CD4-positive, alpha-beta T cell (primary cell): ENCODE measurements at regions not wholly inside any gene's neighbourhood (a gene's known extent, or its start where the extent isn't known, plus 50 kb on each side); places are given as distances from the start of the nearest gene placed in this dataset.

ENCODE experiments used
- ATAC-seq: fragments of 200-7000 bp; cut with Tn5 transposase; one replicate; pipeline ENCODE4 v1.10.0; 2022; ENCODE audit warnings: mild to moderate bottlenecking; ENCODE audit not compliant: poor library complexity
- CTCF ChIA-PET: fragments of 350-600 bp; sonication (Branson Sonifier 250); formaldehyde crosslinking; loops from one replicate; lab custom pipeline; 2021; ENCODE audit warnings: antibody characterized with exemption, inconsistent platforms; lab: Charles Lee
- POLR2A ChIA-PET: fragments of 350-600 bp; sonication (Branson Sonifier 250); formaldehyde crosslinking; loops from one replicate; lab custom pipeline; 2021; ENCODE audit warnings: antibody characterized with exemption, inconsistent platforms; lab: Charles Lee
- DNase-seq, 14 experiments: peaks; one replicate each; pipeline ENCODE4 v3.0.0-alpha.2; 2013 to 2020; ENCODE audit warnings: mixed read lengths in 2 of 14
- H3K27ac ChIP-seq, 2 donors: one replicate each; pipeline versions ENCODE4 v1.5.1 to v1.7.0; 2013; ENCODE audit warnings: low read length in 2 of 2, low read depth in 1 of 2, mild to moderate bottlenecking in 1 of 2
- H3K27me3 ChIP-seq, 2 experiments: 1 replicate in 1 of 2; 2 replicates in 1 of 2; pipeline versions ENCODE4 v1.6.1 to v1.7.0; 2013; ENCODE audit warnings: low read length in 2 of 2, control low read depth in 1 of 2, mild to moderate bottlenecking in 1 of 2, moderate library complexity in 1 of 2; ENCODE audit not compliant: insufficient read depth in 2 of 2, control insufficient read depth in 1 of 2
- H3K36me3 ChIP-seq: one replicate; pipeline ENCODE4 v1.6.1; 2013; ENCODE audit warnings: low read length, control low read depth; ENCODE audit not compliant: insufficient read depth
- H3K4me1 ChIP-seq: one replicate; pipeline ENCODE4 v1.6.1; 2013; ENCODE audit warnings: low read length, control low read depth; ENCODE audit not compliant: insufficient read depth
- H3K4me3 ChIP-seq: one replicate; pipeline ENCODE4 v1.5.1; 2013; ENCODE audit warnings: mild to moderate bottlenecking, low read length, moderate library complexity
- H3K9me3 ChIP-seq, 2 experiments: 1 replicate in 1 of 2; 2 replicates in 1 of 2; pipeline versions ENCODE4 v1.6.1 to v1.7.0; 2013; ENCODE audit warnings: low read length in 2 of 2, mild to moderate bottlenecking in 2 of 2, control low read depth in 1 of 2, moderate library complexity in 1 of 2; ENCODE audit not compliant: control insufficient read depth in 1 of 2, insufficient read depth in 1 of 2
- H3K27ac Mint-ChIP-seq: one replicate; pipeline ENCODE4 v1.8.0; 2020; ENCODE audit warnings: mixed read lengths
- H3K27me3 Mint-ChIP-seq: one replicate; pipeline ENCODE4 v1.8.0; 2021; ENCODE audit warnings: mixed read lengths
- H3K36me3 Mint-ChIP-seq: one replicate; pipeline ENCODE4 v1.8.0; 2021; ENCODE audit warnings: low read depth, mixed read lengths
- H3K4me1 Mint-ChIP-seq: one replicate; pipeline ENCODE4 v1.8.0; 2021; ENCODE audit warnings: low read depth, mixed read lengths
- H3K4me3 Mint-ChIP-seq: one replicate; pipeline ENCODE4 v1.8.0; 2020; ENCODE audit warnings: mild to moderate bottlenecking, mixed read lengths
- H3K9me3 Mint-ChIP-seq: one replicate; pipeline ENCODE4 v1.8.0; 2020; ENCODE audit warnings: mixed read lengths
- intact Hi-C, 2 experiments: fragments of 100-400 bp; cut with DNase I in 1 of 2; cut with micrococcal nuclease in 1 of 2; formaldehyde crosslinking; loops; one replicate each; pipeline versions ENCODE4 v1.15.1 to v1.9.0; 2023 to 2025; cut with DNase I, micrococcal nuclease
- TF ChIP-seq, protein P1 (sequence below): fragments of 200-600 bp; IDR thresholded peaks from one replicate; pipeline ENCODE4 v1.8.0; 2022; ENCODE audit warnings: antibody characterized with exemption, mild to moderate bottlenecking

- POLR2A ChIA-PET = no interaction called here
- Mint-ChIP-seq H3K4me3 (no peak overlapping the region), H3K36me3 (no peaks in the 10 kb centered on the region), H3K9me3 (no peaks in the 10 kb centered on the region), H3K4me1 (peaks cover 32% of the 10 kb centered on the region), H3K27ac (no peak overlapping the region), H3K27me3 (no peaks in the 10 kb centered on the region)
- ATAC-seq (no peak), DNase-seq (no peak)
- TF ChIP-seq, protein P1, sequence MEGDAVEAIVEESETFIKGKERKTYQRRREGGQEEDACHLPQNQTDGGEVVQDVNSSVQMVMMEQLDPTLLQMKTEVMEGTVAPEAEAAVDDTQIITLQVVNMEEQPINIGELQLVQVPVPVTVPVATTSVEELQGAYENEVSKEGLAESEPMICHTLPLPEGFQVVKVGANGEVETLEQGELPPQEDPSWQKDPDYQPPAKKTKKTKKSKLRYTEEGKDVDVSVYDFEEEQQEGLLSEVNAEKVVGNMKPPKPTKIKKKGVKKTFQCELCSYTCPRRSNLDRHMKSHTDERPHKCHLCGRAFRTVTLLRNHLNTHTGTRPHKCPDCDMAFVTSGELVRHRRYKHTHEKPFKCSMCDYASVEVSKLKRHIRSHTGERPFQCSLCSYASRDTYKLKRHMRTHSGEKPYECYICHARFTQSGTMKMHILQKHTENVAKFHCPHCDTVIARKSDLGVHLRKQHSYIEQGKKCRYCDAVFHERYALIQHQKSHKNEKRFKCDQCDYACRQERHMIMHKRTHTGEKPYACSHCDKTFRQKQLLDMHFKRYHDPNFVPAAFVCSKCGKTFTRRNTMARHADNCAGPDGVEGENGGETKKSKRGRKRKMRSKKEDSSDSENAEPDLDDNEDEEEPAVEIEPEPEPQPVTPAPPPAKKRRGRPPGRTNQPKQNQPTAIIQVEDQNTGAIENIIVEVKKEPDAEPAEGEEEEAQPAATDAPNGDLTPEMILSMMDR = no peak
- Histone ChIP-seq H3K4me1 (peaks cover 4% of the 10 kb centered on the region), H3K4me3 (no peak overlapping the region), H3K36me3 (no peaks in the 10 kb centered on the region), H3K27me3 (no peaks in the 10 kb centered on the region), H3K27ac (no peak overlapping the region), H3K9me3 (no peaks in the 10 kb centered on the region)
- intact Hi-C loops = no loop called here
- CTCF ChIA-PET = no interaction called here
These were observed 423.4 kb downstream of the CD83 start for GRCh38 chr6:14540810-14541540.

DNA sequence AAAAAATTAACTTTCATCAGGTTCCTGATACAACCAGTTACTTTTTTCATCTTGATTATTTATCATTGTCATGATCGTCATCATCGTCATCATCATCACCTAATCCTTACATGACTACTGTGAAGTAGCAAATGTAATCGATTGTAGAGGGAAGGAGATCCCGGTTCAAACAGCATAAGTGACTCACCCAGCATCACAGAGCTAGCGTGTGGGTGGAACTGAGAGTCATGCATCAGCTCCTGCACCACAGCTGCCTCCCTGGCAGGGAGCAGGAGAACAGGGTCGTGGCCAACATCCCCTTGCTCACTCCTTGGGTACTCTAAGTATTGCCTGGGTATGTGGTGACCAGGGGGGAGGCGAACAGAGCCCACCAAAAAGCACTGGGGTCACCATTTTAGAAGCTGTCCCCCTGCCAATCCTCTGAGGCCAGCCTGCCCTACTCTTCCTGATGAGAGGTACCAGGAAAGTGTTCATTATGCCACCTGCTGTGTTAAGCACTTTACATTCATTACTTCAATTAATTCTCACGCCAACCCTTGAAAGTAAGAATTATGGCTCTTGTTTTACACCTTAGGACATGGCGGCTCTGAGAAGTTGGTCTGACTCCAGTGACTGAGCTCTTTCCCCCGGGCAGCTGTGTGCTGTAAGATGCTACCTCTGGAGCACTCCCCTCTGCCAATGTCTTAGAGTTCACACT lies 425.2 kb downstream of the CD83 start:
- peak in 7 of 14 experiments; percentile 1 to 42 (median 3) for DNase-seq
- H3K27ac Mint-ChIP-seq = no peak overlapping the region
- no peaks in the 10 kb centered on the region for H3K9me3 Mint-ChIP-seq
- peaks cover 32% of the 10 kb centered on the region for H3K4me1 Mint-ChIP-seq
- Histone ChIP-seq H3K9me3 (no peaks in the 10 kb centered on the region), H3K27ac (no peak overlapping the region), H3K4me1 (peaks cover 4% of the 10 kb centered on the region), H3K36me3 (no peaks in the 10 kb centered on the region), H3K4me3 (no peak overlapping the region), H3K27me3 (no peaks in the 10 kb centered on the region)
- no peak overlapping the region for H3K4me3 Mint-ChIP-seq
- TF ChIP-seq, protein P1 = no peak
- intact Hi-C loops = no loop called here
- POLR2A ChIA-PET = interaction anchor here (1.0 kb wide), 1 partner anchor 220 kb away, joined by 3 read pairs; no protein-coding TSS in a partner anchor
- H3K36me3 Mint-ChIP-seq = no peaks in the 10 kb centered on the region
- peak; percentile 62 for ATAC-seq
- CTCF ChIA-PET = no interaction called here
- no peaks in the 10 kb centered on the region for H3K27me3 Mint-ChIP-seq

GRCh38 chr6:14543971-14544585 lies 426.5 kb downstream of the CD83 start:
- ChIA-PET CTCF (no interaction called here), POLR2A (no interaction called here)
- intact Hi-C loops = no loop called here

More at GRCh38 chr6:14543971-14544585, 426.5 kb downstream of the CD83 start:
- no peak for DNase-seq
- Histone ChIP-seq H3K9me3 (no peaks in the 10 kb centered on the region), H3K27ac (no peak overlapping the region), H3K4me1 (peaks cover 4% of the 10 kb centered on the region), H3K4me3 (no peak overlapping the region), H3K36me3 (no peaks in the 10 kb centered on the region), H3K27me3 (no peaks in the 10 kb centered on the region)
- Mint-ChIP-seq H3K4me1 (peaks cover 32% of the 10 kb centered on the region), H3K4me3 (no peak overlapping the region), H3K27ac (no peak overlapping the region), H3K27me3 (no peaks in the 10 kb centered on the region), H3K36me3 (no peaks in the 10 kb centered on the region), H3K9me3 (no peaks in the 10 kb centered on the region)
- no peak for ATAC-seq
- TF ChIP-seq, protein P1 = no peak
